DMS53 (cell line): ENCODE measurements at regions not wholly inside any gene's neighbourhood (a gene's known extent, or its start where the extent isn't known, plus 50 kb on each side); places are given as distances from the start of the nearest gene placed in this dataset.
"Not testable (repeated sequence)": the region's sequence is repeated elsewhere in the genome, so short reads cannot be mapped to it uniquely, and the experiment has no call there.

Experiments used
- DNase-seq: peaks from one replicate; lab custom pipeline; 2025; lab: John Stamatoyannopoulos, UW

- peak; percentile 38 for DNase-seq
These were observed 509.5 kb downstream of the DTWD2 start for GRCh38 chr5:118478852-118479251.

- DNase-seq: no peak
These were observed 520.3 kb downstream of the DTWD2 start for GRCh38 chr5:118468085-118468484.

- no peak for DNase-seq
These were observed 521.2 kb downstream of the DTWD2 start for GRCh38 chr5:118467103-118467502.

- DNase-seq: no peak
These were observed 521.9 kb downstream of the DTWD2 start for GRCh38 chr5:118466418-118466817.

DNA sequence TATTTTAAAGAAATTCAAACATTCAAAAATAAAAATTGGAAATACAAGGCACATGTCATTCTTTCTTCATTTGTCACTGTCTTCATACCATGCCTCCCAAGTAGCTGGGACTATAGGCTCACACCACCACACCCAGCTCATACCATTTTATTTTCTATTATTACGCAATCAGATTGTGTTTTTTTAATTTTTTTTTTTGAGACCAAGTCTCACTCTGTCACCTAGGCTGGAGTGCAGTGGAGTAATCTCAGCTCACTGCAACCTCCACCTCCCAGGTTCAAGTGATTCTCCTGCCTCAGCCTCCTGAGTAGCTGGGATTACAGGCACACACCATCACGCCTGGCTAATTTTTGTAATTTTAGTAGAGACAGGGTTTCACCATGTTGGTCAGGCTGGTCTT lies 526.1 kb downstream of the DTWD2 start:
- not testable (repeated sequence) for DNase-seq

GRCh38 chr5:118461436-118461835 lies 526.9 kb downstream of the DTWD2 start:
- no peak for DNase-seq

- DNase-seq: no peak
These were observed 528.9 kb downstream of the DTWD2 start for GRCh38 chr5:118459490-118459889.

DNA sequence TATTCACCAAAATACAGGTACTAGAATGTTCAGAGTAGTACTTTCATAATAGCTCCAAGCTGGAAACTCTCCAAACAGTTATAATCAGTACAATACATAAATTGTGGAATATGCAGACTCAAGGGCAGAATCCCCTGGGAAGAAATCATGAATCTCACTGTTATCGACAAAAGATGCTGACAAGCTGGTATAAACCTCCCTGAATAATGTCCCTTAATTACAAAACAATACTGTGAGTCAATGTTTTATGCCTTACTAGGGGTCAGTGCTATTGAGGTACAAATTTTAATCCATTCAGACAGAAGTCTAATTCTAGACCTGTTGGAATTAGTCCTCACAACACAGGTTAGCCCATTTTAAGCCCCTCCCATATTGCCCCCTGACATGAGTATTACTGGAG lies 532.3 kb downstream of the DTWD2 start:
- DNase-seq: no peak

GRCh38 chr5:118451697-118452247 lies 536.6 kb downstream of the DTWD2 start:
- DNase-seq: no peak

- no peak for DNase-seq
These were observed 537.6 kb downstream of the DTWD2 start for GRCh38 chr5:118450554-118451332.

DNA sequence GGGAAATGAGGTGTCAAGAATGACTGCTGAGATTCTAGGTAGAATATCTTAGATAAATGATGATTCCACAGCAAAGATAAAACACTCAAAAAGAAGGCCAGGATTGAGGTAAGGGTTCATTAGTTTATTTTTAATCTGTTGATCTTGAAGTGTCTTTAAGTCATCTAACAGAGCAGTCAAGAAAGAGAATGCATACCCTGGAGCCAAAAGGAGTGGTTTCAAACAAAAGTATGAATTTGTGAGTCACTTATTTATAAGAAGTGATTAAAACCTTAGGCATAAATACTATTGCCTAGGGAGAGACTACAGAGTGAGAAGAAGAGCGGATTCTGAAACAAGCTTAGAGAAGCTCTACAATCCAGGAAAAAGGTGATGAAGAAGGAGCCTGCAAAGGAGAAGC lies 541.0 kb downstream of the DTWD2 start:
- DNase-seq: no peak

GRCh38 chr5:118441956-118442355 lies 546.4 kb downstream of the DTWD2 start:
- no peak for DNase-seq

DNA sequence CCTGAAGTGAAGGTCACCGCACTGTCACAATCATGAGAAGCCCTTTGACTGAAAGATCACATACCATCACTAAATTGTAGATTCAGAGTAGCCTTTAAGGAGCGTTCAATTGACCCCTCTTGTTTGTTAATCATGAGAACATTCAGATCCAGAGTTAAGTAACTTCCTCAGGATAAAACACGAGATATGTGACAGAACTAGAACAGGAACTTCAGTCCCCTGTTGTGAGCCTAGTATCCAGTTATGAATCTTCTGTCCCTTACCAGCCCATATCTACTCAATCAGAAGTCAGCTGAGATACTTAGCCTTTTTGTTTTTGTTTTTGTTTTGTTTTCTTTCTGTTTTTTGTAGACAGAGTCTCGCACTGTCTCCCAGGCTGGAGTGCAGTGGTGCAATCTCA lies 547.3 kb downstream of the DTWD2 start:
- DNase-seq: no peak

DNA sequence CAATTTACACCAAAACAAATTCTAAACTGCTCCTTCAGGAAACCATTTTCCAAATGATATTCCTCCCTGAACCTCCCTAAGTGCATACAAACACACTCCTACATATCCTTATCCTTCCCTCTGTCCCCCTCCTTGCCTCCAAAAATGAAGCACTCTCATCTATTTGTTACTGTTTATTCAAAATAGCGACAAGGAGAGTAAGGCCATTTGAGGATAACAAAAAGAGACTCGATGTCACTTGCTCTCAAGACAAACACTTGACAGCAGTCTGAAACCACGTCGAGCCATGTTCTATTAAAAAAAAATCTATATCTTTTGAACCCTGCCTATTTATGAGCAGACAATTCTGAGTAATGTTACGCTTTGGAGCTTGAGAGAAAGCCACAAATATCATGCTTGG lies 547.9 kb downstream of the DTWD2 start:
- DNase-seq: no peak

- DNase-seq: no peak
These were observed 548.5 kb downstream of the DTWD2 start for GRCh38 chr5:118439831-118440230.

GRCh38 chr5:118435131-118435530 lies 553.2 kb downstream of the DTWD2 start:
- no peak for DNase-seq

DNA sequence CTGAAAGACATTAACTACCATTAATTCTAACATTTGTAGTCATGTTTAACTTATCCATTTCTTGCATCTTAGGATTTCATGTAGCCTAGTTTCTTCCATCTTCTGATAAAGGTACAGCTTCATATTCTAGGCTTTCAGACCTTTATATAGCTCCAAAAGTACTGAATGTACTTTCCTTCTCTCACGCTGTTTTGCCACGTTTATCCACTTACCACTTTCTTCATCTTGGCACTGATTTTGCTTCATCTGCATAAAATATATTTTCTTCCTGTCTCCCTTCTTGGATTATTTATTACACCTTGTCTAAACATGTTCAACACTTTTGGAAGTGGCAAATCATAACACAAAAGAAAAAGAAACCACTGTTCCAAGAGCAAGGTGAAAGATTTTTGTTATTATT lies 553.8 kb downstream of the DTWD2 start:
- DNase-seq: no peak

- DNase-seq: no peak
These were observed 558.3 kb downstream of the DTWD2 start for GRCh38 chr5:118430076-118430475.

- DNase-seq: no peak
These were observed 580.4 kb downstream of the DTWD2 start for GRCh38 chr5:118407958-118408357.

GRCh38 chr5:118405650-118406061 lies 582.7 kb downstream of the DTWD2 start:
- DNase-seq: peak; percentile 43

DNA sequence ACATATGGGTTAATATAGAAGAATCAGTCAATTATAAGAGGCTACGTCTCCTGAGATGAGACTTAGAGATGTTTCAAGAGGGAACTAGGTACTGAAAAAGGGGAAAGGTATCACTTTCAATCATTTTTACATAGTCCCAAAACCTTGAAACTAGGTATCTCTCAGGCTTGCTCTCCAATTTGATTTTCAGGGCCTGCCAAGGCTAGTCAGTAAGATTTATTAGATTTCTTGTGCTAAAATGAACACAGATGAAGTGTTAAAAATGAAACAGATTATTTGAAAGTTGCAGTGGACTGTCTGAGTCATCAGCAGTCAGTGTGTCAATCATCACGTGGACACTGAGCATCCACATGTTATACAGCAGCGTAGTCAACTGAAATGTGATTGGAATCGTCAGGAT lies 591.1 kb downstream of the DTWD2 start:
- DNase-seq: no peak

DNA sequence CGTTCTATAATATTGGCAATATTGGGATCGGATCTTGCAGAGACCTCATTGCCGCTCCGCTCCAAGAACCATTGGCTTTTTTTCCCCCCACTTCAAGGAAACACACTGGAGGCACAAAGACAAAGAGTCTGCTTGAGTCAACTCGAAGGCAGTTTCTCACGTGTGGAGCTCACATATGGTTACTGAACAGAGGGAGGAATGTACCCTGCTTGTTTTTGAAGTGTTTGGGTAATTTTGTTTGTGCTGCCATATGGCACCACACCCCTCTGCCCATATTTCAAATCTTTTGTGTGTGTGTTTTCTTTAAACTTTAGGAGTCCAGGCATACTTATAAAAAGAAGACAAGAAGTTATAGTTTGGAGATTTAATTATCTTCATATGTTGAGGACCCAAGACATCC lies 595.9 kb downstream of the DTWD2 start:
- no peak for DNase-seq

DNA sequence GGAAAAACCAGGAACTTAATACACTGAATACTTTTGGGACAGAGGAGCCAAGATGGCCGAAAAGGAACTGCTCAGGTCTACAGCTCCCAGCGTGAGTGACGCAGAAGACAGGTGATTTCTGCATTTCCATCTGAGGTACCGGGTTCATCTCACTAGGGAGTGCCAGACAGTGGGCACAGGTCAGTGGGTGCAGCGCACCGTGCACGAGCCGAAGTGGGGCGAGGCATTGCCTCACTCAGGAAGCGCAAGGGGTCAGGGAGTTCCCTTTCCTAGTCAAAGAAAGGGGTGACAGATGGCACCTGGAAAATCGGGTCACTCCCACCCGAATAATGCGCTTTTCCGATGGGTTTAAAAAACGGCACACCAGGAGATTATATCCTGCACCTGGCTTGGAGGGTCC lies 605.4 kb downstream of the DTWD2 start:
- DNase-seq: peak; percentile 59

DNA sequence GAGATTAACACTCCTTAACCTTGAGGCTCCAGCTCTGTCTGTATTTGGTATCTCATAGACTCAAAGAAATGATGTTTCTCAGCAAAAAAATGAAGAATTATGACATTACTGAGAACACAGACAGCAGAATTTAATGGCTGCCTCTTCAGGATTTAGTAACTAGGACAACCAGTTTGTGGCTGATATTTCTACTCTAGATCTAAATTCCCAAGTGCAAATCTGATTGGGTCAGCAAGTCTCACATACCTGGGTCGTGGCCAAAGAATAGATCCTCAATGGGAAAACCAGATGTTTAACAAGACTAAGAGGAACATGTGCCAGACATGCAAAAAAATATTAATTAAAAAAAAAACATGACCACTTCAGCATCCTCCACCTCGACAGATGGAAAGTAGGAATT lies 608.9 kb downstream of the DTWD2 start:
- DNase-seq: no peak
